Calu3 (cell line): ENCODE measurements at regions not wholly inside any gene's neighbourhood (a gene's known extent, or its start where the extent isn't known, plus 50 kb on each side); places are given as distances from the start of the nearest gene placed in this dataset.

Experiments used
- BruUV-seq: library from RNA; stranded (reverse); fragments of 400-500 nt; replicated peaks from 2 replicates; lab custom pipeline; 2021; lab: Mats Ljungman, UMichigan
- CTCF ChIA-PET: fragments of 300-600 bp; sonication (Branson Sonifier 250); formaldehyde crosslinking; loops from one replicate; lab custom pipeline; 2022; ENCODE audit warnings: antibody characterized with exemption; lab: Charles Lee
- DNase-seq: peaks from one replicate; pipeline ENCODE4 v3.0.0; 2022
- H3K27ac Mint-ChIP-seq: one replicate; pipeline ENCODE4 v1.8.0; 2022; ENCODE audit warnings: mixed read lengths; ENCODE audit not compliant: unreplicated experiment
- H3K27me3 Mint-ChIP-seq: one replicate; pipeline ENCODE4 v1.8.0; 2022; ENCODE audit warnings: mixed read lengths; ENCODE audit not compliant: unreplicated experiment
- H3K36me3 Mint-ChIP-seq: one replicate; pipeline ENCODE4 v1.8.0; 2022; ENCODE audit warnings: mild to moderate bottlenecking, moderate library complexity, mixed read lengths; ENCODE audit not compliant: insufficient read depth, unreplicated experiment
- H3K4me1 Mint-ChIP-seq: one replicate; pipeline ENCODE4 v1.8.0; 2022; ENCODE audit warnings: mild to moderate bottlenecking, low read depth, mixed read lengths; ENCODE audit not compliant: unreplicated experiment
- H3K4me3 Mint-ChIP-seq: one replicate; pipeline ENCODE4 v1.8.0; 2022; ENCODE audit warnings: mild to moderate bottlenecking, low read depth, moderate library complexity, mixed read lengths; ENCODE audit not compliant: unreplicated experiment
- H3K9me3 Mint-ChIP-seq: one replicate; pipeline ENCODE4 v1.8.0; 2022; ENCODE audit warnings: low read depth, mixed read lengths; ENCODE audit not compliant: unreplicated experiment
- CTCF ChIP-seq: fragments of 200-600 bp; IDR thresholded peaks from one replicate; pipeline ENCODE4 v1.8.0; 2022; ENCODE audit warnings: antibody characterized with exemption; ENCODE audit not compliant: unreplicated experiment
- intact Hi-C: fragments of 100-400 bp; cut with micrococcal nuclease; formaldehyde crosslinking; loops from one replicate; pipeline ENCODE4 v1.10.0; 2022; ENCODE audit not compliant: unreplicated experiment

- no peak for TF ChIP-seq CTCF
- BruUV-seq: no TSS peak
- Mint-ChIP-seq H3K4me3 (no peak overlapping the region), H3K27me3 (no peaks in the 10 kb centered on the region), H3K36me3 (no peaks in the 10 kb centered on the region), H3K4me1 (peaks cover 14% of the 10 kb centered on the region), H3K9me3 (no peaks in the 10 kb centered on the region), H3K27ac (no peak overlapping the region)
- intact Hi-C loops: no loop called here
- DNase-seq: no peak
- CTCF ChIA-PET: no interaction called here
Measured at GRCh38 chr7:120089968-120090367, 183.0 kb upstream of the KCND2 start.

- Mint-ChIP-seq H3K27me3 (no peaks in the 10 kb centered on the region), H3K4me1 (peaks cover 14% of the 10 kb centered on the region), H3K36me3 (no peaks in the 10 kb centered on the region), H3K27ac (peak overlapping the region; percentile 3), H3K9me3 (no peaks in the 10 kb centered on the region), H3K4me3 (peak overlapping the region; percentile 59)
- no TSS peak for BruUV-seq
- CTCF ChIA-PET: interaction anchor here (0.7 kb wide), 1 partner anchor 237 kb away, joined by 6 read pairs; no protein-coding TSS in a partner anchor
- DNase-seq: peak; percentile 48
- intact Hi-C loops: no loop called here
- TF ChIP-seq CTCF: no peak
Measured at GRCh38 chr7:120091807-120092206, 181.2 kb upstream of the KCND2 start.

GRCh38 chr7:120097020-120097419, 176.0 kb upstream of the KCND2 start:
- Mint-ChIP-seq H3K27me3 (no peaks in the 10 kb centered on the region), H3K4me1 (peaks cover 5% of the 10 kb centered on the region), H3K9me3 (no peaks in the 10 kb centered on the region), H3K36me3 (no peaks in the 10 kb centered on the region), H3K4me3 (no peak overlapping the region), H3K27ac (no peak overlapping the region)
- intact Hi-C loops: no loop called here
- no peak for DNase-seq
- CTCF ChIA-PET: no interaction called here
- no TSS peak for BruUV-seq
- TF ChIP-seq CTCF: no peak

- TF ChIP-seq CTCF: no peak
- CTCF ChIA-PET: interaction anchor here (0.6 kb wide), 1 partner anchor 616 kb away, joined by 6 read pairs; no protein-coding TSS in a partner anchor
- BruUV-seq: no TSS peak
- no peaks in the 10 kb centered on the region for H3K9me3 Mint-ChIP-seq
- H3K27me3 Mint-ChIP-seq: no peaks in the 10 kb centered on the region
- H3K4me3 Mint-ChIP-seq: no peak overlapping the region
- no peak overlapping the region for H3K27ac Mint-ChIP-seq
- no peak for DNase-seq
- H3K36me3 Mint-ChIP-seq: no peaks in the 10 kb centered on the region
- intact Hi-C loops: no loop called here
- H3K4me1 Mint-ChIP-seq: no peaks in the 10 kb centered on the region
Measured at GRCh38 chr7:120097774-120098173, 175.2 kb upstream of the KCND2 start.
